NCI-H1417 (cell line): ENCODE measurements at regions not wholly inside any gene's neighbourhood (a gene's known extent, or its start where the extent isn't known, plus 50 kb on each side); places are given as distances from the start of the nearest gene placed in this dataset.

Experiments
- DNase-seq, 3 experiments: peaks; one replicate each; lab custom pipeline; 2025; lab: John Stamatoyannopoulos, UW

DNA sequence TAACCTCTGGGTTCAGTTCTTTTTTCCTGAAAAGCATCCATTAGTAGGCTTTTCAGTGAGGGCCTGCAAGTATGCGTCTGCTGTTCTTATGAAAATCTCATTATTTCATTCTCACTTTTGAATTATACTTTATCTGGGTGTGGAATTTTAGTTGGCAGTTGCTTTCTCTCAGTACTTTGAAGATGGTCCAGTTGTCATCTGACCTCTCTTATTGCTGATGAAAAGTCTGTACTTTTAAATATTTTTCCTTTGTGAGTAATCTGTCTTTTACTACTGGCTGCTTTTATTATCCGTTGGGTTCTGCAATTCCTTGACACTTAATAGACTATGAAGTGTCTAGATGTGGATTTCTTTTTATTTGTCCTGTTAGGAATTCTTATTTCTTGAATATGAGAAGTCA is 307.8 kb downstream of the CYP26B1 start:
- no peak for DNase-seq

DNA sequence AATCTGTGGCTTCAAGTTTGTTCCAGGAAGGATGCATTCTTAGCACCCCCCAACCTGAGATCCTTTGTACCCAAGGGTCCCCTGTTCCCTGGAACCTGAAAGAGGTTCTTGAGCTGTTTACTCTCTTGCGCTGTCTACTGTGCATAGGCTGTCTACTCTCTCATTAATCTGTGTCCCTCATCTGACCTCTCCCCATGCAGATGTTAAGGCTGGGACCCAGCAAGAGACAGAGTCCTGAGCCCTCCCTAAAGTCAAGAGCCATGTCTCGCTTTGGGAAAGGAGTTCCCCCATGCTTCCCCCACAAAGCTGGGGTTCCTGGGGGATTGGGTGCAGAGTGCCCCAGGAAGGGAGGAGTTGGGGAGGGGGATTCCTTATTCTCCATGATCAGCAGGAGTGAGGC is 312.9 kb downstream of the CYP26B1 start:
- DNase-seq, result no peak

DNA sequence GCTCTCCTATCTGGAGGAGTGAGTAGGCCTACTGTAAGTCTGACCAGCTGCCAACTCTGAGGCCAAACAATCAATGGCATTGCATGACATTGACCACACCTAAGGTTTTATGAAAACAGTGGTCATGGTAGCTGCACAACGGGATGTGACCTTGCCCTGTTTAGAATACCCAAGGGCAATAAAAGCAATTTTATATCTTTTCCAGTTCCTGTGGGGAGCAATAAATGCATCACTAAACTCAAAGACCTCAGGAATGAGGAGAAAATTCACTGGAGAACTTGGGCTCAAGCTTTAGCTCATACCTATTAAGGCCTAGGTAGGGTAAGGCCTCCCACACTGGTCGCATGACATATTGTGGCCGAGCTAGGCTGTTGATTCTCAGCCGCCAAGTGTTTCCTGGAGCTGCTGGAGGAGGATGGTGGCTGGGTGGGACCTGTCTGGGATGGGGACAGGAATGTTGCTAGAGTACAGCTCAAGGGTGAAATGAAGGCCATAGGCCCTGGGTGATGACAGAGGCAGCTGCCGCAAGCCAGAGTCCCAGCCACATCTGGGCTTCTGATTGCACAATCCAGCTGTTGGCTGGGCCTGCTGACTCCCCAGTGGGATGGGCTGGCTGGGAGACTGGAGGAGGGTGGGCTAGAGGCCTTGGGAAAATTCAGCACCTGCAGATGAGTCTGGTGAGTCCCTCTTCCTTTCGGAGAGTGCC is 313.7 kb downstream of the CYP26B1 start:
- DNase-seq, result no peak

DNA sequence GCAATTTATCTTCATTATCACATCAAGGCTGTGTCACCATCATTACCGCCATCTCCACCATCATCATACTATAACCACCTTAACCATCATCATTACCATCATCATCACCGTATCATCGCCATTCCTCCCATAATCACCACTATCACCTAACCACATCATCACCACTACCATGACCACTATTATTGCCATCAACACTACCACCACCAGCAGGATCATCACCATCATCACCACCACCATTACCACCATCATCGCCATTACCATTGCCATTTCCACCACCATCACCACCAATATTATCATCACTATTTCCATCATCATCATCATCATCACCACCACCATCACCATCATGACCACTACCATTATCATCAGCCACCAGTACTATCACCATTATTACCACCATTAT is 314.4 kb downstream of the CYP26B1 start:
- DNase-seq, result no peak

DNA sequence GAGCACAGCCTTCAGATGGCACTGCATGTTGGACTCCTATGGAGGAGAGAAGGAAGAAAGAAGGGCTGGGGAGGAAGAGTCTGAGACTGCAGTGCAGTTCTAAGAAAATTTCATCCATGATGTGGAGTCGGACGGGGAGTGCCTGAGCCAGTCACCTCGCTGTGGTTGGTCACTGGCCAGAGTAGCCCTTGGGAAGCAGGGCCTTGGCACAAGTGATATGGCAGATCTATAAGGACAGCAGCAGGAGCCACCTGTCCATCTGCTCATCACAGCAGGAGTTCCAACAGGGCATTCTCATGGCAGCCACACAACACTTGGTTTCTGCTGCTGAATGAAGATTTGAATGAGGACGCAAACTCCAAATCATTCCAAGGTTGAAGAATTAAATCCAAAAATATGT is 314.8 kb downstream of the CYP26B1 start:
- no peak for DNase-seq

DNA sequence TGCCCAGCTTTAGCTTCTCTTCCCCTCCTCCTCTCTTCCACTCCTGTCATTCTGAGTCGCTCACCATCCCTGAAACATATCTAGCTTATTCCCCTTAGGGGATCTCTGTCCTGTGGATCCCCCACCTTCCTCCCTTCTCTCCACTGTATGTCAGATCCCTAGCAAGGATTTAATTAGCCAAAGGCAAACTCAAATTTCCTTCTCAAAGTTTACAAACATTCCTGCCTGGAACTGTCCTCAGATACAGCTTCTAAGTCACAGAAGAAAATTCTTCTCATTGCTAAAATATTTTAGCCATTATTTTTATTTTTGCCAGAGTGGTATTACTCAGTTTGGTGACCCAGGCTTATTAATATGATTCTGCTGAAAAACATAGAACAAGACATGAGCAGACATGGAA is 315.3 kb downstream of the CYP26B1 start:
- no peak for DNase-seq

DNA sequence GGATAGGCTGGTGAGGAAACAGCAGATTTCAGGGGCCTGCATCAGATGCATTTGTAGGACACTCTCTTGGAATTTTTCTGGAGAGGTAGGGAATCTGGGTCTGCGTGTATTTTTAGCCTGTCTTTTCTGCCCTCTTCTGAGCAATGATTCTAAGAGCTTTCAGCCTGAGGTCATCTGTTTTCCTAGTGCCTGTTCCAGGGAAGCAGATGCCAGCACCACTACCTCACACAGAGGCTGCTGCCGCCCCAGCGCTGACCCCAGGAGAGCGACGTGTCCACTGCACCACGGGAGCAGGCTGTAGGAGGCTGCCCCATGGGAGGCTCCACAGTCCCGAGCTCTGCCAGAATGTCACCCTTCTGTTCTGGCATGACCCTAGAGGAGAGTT is 316.5 kb downstream of the CYP26B1 start:
- DNase-seq, result no peak

DNA sequence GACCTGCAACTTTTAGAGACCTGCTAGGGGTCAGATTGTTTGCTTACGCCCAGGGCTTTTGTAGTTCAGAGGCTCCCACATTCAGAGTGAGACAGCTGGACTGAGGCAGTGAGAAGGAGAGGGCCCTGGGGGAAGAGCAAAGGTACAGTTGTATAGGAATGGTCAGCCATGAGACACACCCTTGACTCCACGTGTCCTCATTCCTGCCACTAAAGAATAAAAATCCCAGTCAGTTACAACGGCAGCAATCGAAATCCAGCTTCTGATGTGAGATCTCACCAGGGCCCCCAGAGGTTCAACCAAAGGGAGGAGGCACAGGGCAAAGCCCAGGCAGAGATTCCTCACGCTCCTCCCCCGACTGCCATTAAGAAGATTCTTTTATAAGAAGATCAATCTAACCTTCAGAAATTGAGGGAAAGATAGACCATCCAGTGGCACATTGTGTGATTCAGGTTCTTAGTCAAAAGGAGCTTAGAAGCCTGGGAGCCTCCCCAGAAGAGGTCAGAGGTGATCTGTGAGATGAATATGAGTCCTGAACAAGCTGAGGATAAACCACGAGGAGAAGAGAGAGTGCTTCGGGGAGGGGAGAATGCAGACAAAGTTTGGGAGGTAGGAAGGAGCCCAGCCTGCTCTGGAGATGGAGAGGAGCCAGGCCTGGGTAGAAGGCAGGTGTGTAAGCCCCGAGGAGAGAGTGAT is 317.0 kb downstream of the CYP26B1 start:
- DNase-seq, result no peak

DNA sequence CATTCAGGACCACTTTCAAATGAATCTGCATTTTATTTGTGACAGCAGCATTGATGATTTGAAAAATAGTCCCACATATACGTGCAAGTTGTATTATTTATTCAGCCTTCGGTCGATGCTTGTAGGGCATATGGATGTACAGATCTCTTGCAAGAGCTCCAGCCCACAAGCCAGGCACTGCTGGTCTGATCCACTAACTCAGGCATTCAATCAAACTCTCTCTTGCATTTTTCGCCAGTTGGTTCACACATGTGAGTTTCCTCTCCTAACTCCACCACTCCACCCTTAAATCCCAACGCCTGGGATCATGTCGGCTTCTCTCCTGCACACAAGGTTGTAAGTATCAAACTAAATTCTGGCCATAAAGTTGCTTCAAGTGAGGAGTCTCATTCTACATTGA is 318.7 kb downstream of the CYP26B1 start:
- DNase-seq, result no peak

DNA sequence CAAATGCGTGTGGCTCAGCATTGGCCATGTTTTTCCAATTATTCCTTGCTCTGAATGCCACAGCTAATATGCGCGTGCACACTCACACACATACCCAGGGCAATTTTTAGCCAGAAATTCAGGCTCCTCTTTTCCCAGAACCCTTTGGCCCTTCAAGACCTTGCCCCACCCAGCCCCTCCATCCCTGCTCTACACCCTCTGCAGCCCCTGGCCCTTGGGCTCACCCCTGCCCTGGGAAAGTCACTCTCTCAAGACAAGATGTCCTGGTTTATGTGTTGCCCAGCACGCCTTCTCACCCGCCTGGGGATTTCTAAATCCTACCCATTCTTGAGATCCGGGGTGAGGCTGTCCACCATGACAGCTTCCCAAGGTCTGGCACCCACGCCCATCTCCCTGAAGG is 319.7 kb downstream of the CYP26B1 start:
- DNase-seq, result no peak

DNA sequence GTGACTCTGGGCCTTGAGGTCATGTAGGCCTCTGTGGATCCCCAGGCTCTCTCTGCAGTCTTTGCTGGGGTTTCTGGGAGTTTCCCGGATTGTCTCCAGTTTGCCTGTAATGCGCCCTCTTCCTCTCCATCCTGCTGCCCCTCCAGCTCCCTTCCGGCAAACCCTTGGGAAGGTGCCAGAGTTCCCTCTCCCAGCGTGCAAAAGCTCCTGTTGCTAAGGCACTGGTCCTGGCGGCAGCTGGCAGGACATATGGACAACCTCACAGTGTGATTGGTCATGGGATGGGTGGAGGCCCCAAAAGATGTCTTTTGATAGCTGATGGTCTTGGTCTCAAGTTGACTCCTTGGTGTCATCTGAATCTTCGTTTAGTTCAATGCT is 320.1 kb downstream of the CYP26B1 start:
- no peak for DNase-seq

DNA sequence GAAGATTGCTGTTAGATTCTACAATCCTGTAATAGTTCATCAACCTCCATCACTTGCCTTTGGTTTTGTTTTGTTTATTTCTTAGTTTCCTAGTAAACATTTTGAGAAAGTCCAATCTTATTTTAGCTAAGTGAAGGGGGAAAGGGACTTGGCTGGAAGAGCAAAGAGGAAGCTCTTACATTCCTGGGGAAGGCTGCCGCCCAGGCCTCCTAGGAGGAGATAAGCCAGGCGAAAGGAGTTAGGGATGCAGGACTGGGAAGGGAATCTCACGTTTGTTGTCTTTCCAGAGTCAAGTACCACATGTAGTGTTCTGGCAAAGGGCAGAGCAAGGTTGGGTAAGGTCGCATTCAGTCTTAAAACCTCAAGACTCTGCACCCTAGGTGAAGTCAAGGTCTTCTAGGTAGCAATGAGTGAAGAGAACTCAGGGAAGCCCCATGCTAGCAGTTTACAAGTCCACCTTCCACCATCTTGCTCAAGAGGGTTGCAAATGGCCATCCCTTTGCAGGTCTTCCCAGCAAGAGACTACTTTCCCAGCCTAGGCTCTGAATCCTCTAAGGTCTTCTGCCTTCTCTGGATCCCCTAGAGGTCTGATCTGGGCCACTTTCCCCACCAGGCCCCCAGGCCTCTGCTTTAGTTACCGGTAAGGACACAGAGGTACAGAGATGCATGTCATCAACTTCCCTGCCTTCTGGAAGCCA is 320.7 kb downstream of the CYP26B1 start:
- DNase-seq, result no peak

DNA sequence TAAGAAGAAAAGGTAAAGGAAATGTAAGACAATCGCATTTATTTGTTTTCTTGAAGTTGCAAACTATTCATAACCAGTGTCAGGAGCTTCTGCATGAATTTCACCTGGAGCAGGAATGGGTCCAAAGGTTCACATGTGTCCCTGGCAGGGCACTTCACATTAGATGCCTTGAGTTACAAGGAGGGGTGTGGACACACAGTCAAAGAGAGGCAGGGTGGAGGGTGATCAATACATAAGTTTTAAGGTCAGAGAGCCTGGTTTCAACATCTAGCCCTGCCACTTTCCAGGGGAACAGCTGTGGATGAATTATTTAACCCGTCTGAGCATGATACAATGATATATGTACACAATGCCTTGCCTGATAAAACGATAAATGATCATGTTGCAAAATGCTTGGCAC is 321.4 kb downstream of the CYP26B1 start:
- DNase-seq, result no peak

DNA sequence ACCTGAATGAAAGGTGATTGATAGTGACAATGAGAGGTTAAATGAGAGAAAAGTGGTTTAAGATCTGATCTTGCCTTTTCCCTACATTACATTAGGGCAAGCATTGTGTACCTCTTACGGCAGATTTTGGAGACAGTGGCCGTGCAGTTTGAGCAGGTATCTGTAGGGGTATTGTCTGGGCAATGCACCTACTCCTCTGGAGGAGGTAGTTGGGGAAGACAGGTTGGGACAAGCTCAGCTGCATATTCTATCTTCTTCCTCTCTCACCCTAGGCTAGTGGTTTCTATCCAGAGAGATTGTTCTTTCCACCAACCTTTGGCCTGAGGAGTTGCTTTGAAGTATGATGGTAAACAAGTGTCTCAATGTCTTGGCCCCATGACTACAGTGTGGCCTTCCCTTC is 323.2 kb downstream of the CYP26B1 start:
- no peak for DNase-seq

DNA sequence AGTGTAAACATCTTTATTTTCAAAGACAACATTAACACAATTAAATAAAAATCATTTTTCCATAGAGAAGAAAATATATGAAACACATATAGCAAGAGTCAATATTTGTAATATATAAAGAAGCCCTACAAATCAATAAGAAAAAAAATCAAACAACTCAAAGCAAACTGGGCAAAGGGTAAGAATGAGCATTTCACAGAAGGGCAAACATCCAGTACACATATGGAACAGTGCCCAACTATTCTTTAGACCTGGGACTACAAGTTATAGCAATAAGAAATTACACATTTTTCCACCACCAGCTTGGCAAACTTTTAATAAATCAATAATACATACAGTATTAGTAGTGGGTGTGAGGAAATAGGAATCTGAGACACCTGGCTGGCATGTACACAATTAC is 324.1 kb downstream of the CYP26B1 start:
- no peak for DNase-seq

DNA sequence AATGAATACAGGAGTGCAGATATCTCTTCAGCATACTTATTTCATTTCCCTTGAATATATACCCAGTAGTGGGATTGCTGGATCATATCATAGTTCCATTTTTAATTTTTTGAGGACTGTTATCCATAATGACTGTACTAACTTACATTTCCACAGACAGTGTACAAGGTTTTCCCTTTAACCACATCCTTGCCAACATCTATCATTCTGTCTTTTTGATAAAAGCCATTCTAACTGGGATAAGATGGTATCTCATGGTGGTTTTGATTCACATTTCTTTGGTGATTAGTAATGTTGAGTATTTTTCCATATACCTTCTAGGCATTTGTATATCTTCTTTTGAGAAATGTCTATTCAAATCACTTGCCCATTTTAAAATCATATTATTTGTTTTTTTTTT is 325.2 kb downstream of the CYP26B1 start:
- DNase-seq, result no peak

DNA sequence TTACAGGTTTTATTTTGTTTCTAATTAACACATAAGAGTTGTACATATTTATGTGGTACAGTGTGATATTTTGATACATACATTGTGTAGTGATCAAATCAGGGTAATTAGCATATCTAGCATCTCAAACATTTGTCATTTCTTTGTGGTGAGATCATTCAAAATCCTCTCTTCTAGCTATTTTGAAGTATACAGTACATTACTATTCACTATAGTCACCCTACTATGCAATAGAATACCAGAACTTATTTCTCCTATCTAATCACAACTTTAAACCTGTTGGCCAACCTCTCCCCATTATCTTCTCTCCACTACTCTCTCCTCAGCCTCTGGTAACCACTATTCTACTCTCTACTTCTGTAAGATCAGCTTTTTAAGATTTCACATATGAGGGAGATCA is 325.8 kb downstream of the CYP26B1 start:
- no peak for DNase-seq

DNA sequence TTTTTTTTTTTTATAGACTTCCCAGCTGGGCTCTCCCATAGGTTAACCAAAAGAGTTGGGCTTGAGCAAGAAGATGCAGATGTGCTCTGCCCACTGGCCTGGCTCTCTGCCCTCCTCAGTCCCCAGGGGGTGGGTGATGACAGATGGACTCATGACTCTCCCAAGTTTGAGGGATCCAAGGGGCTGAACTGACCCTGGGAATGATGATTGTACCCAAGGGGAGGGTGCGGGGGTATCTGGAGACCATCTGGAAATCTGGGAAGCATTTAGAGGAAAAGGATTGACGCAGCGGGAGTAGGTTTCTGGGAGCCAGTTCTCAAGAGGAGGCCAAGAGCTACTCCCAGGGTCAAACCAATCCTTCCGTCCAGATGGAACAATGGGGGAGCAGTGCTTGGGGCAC is 330.8 kb downstream of the CYP26B1 start:
- DNase-seq, result no peak

DNA sequence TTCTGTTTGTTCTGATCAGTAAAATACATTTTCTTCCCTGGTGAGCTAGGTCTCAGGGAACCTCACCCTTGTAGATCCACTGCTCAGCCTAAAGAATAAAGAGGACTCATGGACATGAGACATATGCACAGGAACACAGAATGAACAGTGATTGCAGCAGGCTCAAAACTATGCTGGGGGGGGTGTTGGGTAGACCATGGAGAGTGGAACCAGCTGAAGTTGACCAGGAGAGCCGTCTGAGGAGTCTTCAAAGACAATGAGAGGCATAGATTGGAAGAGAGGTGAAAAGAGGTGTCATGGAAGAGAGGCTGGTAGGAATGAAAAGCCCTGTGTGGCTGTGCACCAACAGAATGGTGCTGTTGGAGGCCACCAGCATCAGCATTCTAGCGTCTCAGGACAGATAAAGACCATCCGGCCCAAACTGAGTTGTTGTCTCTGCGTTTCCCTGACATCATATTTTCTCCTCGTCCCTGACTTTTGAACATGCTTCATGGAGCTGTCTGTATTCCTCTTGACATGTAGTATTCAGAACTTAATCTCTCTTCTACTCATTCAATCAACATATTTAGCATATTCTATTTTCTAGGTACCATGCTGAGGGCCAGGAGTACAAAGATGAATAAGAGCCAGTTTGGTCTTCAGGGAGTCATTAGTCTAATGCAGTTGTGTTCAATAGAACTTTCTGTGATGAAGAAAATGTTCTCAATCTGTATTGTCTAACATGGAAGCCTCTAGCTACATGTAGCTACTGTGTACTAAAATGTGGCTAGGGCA is 331.8 kb downstream of the CYP26B1 start:
- no peak for DNase-seq

DNA sequence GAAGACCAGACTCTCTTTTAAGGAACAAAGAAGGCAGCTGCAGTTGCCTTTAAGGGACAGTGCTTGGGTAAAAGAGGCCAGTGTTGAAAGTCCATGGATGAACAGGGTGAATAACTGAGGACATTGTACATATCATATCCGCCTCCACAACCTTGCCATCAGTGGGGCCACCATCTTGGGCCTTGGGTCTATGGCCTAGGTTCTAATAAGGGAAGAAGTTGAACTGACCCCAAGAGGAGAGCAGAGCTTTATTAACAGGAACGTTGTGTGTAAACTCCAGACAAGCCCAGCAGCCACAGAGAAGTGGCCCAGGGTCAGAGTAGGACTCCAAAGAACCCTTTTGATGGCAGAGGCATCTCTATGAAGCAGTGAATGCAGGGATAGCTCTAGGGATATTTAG is 332.8 kb downstream of the CYP26B1 start:
- DNase-seq, result no peak

DNA sequence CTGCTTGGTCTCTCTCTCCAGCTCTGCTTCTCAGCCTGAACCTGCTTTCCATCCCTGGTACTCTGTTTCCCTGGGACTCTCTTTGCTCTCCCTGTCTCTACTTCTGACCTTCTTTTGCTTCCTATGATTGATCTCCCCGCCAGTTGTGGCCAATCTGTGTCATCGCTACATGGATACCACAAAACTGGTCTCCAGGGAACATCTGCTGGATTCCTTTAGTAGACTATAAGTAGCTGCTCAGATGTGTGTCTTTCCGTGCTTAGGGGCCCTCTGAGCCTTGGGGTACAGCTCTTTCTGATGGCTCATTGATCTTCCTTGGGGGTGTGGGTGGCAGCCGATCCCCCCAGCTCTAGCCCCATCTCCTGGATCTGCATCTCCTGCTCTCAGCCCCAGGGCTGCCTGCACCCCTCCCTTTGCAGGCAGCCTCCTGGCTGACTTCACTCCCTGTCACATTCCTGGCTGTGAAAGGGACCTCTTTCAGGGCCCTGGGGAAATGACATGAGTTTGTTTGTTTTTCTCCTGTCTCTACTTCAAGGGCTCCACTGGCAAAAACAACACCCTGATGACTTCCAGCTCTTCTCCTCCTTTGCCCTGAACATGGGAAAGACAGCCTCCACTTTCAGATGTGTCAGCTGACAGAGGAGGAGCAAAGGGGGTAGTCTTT is 333.7 kb downstream of the CYP26B1 start:
- no peak for DNase-seq

DNA sequence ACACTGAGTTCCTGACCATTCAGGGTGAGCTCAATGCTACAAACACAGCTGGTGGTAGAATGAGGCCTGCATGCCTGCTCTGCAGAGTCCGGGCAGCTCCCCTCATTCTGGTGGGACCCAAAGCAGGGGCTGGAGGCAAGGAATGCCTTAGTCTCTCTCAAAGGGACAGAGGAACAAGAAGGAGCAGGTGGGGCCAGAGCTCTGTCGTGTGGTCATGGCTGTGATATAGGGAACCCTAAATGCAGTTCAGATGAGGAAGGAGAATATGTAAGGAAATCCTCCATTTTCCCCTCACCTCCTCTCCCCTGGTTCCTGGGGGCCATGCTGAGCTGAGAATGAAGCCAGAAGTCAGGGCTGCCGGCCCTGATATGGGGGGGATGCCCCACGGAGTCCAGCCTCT is 334.3 kb downstream of the CYP26B1 start:
- DNase-seq, result no peak
